Hematopoietic multipotent progenitor cell treated with erythropoietin and hydrocortisone succinate and interleukin-3 and kit ligand, for 6 days (in vitro differentiated cells): ENCODE measurements at regions not wholly inside any gene's neighbourhood (a gene's known extent, or its start where the extent isn't known, plus 50 kb on each side); places are given as distances from the start of the nearest gene placed in this dataset.
"Not testable (repeated sequence)": the region's sequence is repeated elsewhere in the genome, so short reads cannot be mapped to it uniquely, and the experiment has no call there.

Experiments used
- DNase-seq: peaks from one replicate; pipeline ENCODE4 v3.0.0-alpha.2; 2015

- DNase-seq: no peak
Observed at GRCh38 chr1:102498929-102499328, 502.2 kb upstream of the OLFM3 start.

- DNase-seq: not testable (repeated sequence)
Observed at GRCh38 chr1:102497810-102498209, 501.1 kb upstream of the OLFM3 start.

- no peak for DNase-seq
Observed at GRCh38 chr1:102472520-102472919, 475.8 kb upstream of the OLFM3 start.

- DNase-seq: no peak
Observed at GRCh38 chr1:102470767-102471166, 474.0 kb upstream of the OLFM3 start.

GRCh38 chr1:102466487-102466886, 469.8 kb upstream of the OLFM3 start:
- no peak for DNase-seq

- no peak for DNase-seq
Observed at GRCh38 chr1:102463328-102463727, 466.6 kb upstream of the OLFM3 start.

GRCh38 chr1:102442317-102442716, 445.6 kb upstream of the OLFM3 start:
- not testable (repeated sequence) for DNase-seq

GRCh38 chr1:102435483-102435882, 438.8 kb upstream of the OLFM3 start:
- no peak for DNase-seq

GRCh38 chr1:102434421-102434820, 437.7 kb upstream of the OLFM3 start:
- peak; percentile 63 for DNase-seq

GRCh38 chr1:102431253-102431652, 434.5 kb upstream of the OLFM3 start:
- no peak for DNase-seq

GRCh38 chr1:102420034-102420433, 423.3 kb upstream of the OLFM3 start:
- DNase-seq: no peak
